ENCODE measurements at regions not wholly inside any gene's neighbourhood (a gene's known extent, or its start where the extent isn't known, plus 50 kb on each side); places are given as distances from the start of the nearest gene placed in this dataset.
"Not testable (repeated sequence)": the region's sequence is repeated elsewhere in the genome, so short reads cannot be mapped to it uniquely, and the experiment has no call there.

DNA sequence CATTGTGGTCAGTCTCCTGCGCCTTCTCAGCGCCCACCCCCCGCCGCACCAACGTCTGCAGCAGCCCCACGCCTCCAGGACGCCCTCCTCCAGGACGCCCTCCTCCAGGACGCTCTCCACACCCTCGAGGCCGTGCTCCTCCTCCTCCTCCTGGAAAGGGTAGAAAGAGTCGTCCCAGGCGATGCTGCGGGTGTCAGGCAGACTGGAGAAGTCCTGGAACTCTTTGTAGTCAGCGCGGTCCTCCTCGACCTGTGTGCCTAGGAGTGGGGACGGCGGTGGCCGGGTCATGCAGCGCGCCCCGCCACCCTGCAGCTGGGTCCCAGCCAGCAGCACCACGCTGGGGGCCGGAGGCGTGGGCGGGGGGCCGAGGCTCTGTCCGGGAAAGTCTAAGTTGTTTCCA lies 58.7 kb upstream of the OR4C13 start:
- H3K27me3 ChIP-seq (ENCODE audit: insufficient read depth in 3 of 3, low read length in 2 of 3); H3K4me1 ChIP-seq; H3K36me3 ChIP-seq (ENCODE audit: insufficient read depth in 1 of 2, low read depth in 1 of 2); H3K4me3 ChIP-seq; DNase-seq; intact Hi-C loops (cut with DNase I); ATAC-seq; H3K27ac ChIP-seq: not testable (repeated sequence)
- H3K9me3 ChIP-seq = peaks cover 11% of the 10 kb centered on the region
- 82 to 88% (median 85%) methylated on average over 26 to 29 of the region's 29 CpGs for WGBS, 3 donors

Data from psoas muscle (tissue), 7 donors.